Spinal cord (tissue), 9 donors: ENCODE measurements at regions not wholly inside any gene's neighbourhood (a gene's known extent, or its start where the extent isn't known, plus 50 kb on each side); places are given as distances from the start of the nearest gene placed in this dataset.

Experiments
- DNase-seq, 6 donors: peaks; one replicate each; pipeline versions ENCODE4 v3.0.0 to v3.0.0-alpha.2; 2013 to 2015; ENCODE audit warnings: low spot score in 6 of 6, low read depth in 4 of 6
- H3K27ac ChIP-seq: one replicate; pipeline ENCODE4 v1.5.1; 2013; ENCODE audit warnings: low read depth, low read length, control low read depth
- H3K27me3 ChIP-seq: one replicate; pipeline ENCODE4 v1.6.1; 2013; ENCODE audit warnings: low read length; ENCODE audit not compliant: control insufficient read depth, insufficient read depth
- H3K36me3 ChIP-seq: one replicate; pipeline ENCODE4 v1.6.1; 2013; ENCODE audit warnings: low read length; ENCODE audit not compliant: control insufficient read depth, insufficient read depth
- H3K4me1 ChIP-seq: one replicate; pipeline ENCODE4 v1.6.1; 2013; ENCODE audit warnings: low read length; ENCODE audit not compliant: control insufficient read depth, insufficient read depth
- H3K4me3 ChIP-seq: one replicate; pipeline ENCODE4 v1.5.1; 2013; ENCODE audit warnings: low read depth, low read length, control low read depth
- H3K9me3 ChIP-seq: one replicate; pipeline ENCODE4 v1.6.1; 2013; ENCODE audit warnings: low read length; ENCODE audit not compliant: control insufficient read depth, insufficient read depth
- WGBS: methylation state at CpG from one replicate; pipeline ENCODE4 v1.1.5; 2013; ENCODE audit warnings: missing lambda C conversion rate; ENCODE audit not compliant: insufficient coverage; 5-methylcytosine and 5-hydroxymethylcytosine counted together
- donor health status: healthy.

DNA sequence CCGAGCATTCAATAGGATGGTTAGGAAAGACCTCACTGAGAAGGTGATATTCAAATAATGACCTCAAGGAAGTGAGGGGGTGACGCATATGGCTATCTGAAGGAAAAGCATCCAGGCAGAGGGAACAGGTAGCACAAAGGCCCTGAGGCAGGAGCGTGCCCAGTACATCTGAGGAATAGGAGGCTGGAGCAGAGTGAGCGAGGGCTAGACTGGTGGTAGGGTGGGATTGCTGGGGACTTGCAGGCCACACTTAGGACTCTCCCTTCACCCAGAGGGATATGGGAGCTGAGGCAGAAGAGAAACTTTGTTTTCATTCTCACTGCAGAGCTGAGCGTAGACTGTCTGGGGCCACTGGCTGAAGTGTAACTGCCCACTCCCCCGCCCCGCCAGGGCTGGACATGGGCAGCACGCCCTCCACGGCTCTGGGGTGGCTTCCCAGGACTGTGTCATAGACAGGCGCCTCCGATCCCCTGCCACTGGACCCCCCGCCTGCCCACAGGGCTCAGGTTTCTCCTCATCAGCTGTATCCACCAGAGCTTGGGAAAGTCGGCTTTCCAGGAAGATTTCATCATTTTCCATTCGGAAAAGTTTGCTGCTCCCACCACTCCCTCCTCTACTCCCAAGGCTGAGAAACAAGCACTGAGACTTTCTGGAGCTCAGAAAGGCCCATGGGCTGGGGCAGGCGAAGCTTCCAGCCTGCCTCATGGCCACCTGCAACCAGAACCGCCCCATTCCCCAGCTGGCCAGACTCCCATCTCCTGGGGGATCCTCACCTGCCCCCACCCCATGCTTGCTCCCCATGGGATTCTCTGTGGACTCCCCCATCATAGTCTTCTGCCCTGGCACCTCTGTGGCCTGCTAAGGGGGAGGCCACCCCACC is 142.6 kb downstream of the MRPL14 start:
- Histone ChIP-seq H3K27ac (no peak overlapping the region), H3K36me3 (no peaks in the 10 kb centered on the region), H3K4me3 (no peak overlapping the region), H3K27me3 (no peaks in the 10 kb centered on the region), H3K9me3 (no peaks in the 10 kb centered on the region), H3K4me1 (peaks cover 12% of the 10 kb centered on the region)
- WGBS: 82% methylated on average over 16 of the region's 16 CpGs
- peak in 1 of 6 donors; percentile 22 for DNase-seq

DNA sequence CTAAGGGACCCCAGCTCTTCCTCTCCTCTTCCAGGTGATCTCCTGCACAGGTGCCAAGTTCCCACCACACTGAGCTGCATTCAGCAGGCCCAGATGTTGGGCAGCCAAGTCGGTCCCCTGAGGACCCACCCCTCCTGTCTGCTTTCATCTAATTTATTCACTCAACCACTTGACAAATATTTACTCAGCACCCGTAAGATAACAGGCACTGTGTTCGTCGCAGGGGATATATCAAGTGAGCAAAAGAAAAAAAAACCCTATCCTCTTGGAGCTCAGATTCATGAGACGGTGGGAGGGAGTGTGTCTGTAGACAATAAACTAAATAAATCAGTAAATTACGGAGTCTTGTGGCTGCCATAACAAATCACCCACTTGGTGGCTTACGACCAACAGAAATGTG is 143.6 kb downstream of the MRPL14 start:
- H3K9me3 ChIP-seq: no peaks in the 10 kb centered on the region
- DNase-seq: peak in 1 of 6 donors; percentile 44
- no peak overlapping the region for H3K27ac ChIP-seq
- 66% methylated on average over 3 of the region's 7 CpGs for WGBS
- peaks cover 13% of the 10 kb centered on the region for H3K4me1 ChIP-seq
- no peak overlapping the region for H3K4me3 ChIP-seq
- no peaks in the 10 kb centered on the region for H3K36me3 ChIP-seq
- no peaks in the 10 kb centered on the region for H3K27me3 ChIP-seq

DNA sequence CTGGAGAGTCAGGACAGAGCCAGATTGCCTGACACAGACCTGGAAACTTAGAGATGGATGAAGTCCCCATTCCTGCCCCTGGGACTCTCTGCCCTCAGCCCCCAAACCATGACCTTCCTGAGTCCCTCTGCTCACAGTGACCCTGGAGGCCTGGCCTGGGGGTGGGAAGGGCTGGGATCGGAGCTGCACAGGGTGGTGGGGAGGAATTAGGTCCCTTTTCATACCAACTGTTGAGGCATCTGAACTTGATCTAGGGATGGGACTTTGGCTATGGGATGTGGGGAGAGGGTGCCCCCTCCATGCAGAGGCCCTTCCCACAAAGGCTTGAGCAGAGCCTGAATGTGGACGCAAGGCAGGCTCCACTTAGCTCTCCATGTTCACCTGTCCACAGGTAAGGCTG is 144.1 kb downstream of the MRPL14 start:
- Histone ChIP-seq H3K27me3 (peaks cover 2% of the 10 kb centered on the region), H3K9me3 (no peaks in the 10 kb centered on the region), H3K4me3 (no peak overlapping the region), H3K27ac (no peak overlapping the region), H3K4me1 (peaks cover 13% of the 10 kb centered on the region), H3K36me3 (no peaks in the 10 kb centered on the region)
- no peak for DNase-seq
- 100% methylated on average over 2 of the region's 2 CpGs for WGBS

DNA sequence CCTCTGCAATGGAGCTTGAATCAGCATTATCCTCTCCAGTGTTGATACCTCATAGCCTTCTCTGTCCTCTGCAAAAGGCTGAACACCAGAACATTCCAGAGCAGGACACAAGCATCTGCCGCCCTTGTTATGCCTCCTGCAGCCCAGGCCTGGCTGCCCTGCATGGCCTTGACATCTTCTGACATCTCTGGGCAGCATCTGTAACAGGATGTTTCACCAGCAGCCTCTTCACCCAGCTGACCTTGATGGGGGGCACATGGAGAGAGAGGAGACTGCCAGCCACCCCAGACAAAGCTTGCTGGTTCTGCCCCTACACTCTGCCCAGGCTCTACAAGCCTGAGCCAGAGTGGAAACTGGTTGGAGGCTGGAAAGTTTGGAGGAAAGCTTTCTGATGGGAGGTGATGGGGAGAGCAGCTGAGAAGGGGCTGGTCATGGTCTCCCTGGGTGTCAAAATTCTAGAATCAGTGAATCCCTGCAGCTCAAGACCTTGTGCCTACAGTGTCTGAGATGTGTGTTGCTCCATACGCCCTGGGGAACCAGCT is 145.1 kb downstream of the MRPL14 start:
- Histone ChIP-seq H3K36me3 (no peaks in the 10 kb centered on the region), H3K27me3 (peaks cover 4% of the 10 kb centered on the region), H3K27ac (no peak overlapping the region), H3K4me3 (no peak overlapping the region), H3K4me1 (peaks cover 13% of the 10 kb centered on the region), H3K9me3 (no peaks in the 10 kb centered on the region)
- WGBS: 93% methylated on average over 2 of the region's 2 CpGs
- DNase-seq: no peak

DNA sequence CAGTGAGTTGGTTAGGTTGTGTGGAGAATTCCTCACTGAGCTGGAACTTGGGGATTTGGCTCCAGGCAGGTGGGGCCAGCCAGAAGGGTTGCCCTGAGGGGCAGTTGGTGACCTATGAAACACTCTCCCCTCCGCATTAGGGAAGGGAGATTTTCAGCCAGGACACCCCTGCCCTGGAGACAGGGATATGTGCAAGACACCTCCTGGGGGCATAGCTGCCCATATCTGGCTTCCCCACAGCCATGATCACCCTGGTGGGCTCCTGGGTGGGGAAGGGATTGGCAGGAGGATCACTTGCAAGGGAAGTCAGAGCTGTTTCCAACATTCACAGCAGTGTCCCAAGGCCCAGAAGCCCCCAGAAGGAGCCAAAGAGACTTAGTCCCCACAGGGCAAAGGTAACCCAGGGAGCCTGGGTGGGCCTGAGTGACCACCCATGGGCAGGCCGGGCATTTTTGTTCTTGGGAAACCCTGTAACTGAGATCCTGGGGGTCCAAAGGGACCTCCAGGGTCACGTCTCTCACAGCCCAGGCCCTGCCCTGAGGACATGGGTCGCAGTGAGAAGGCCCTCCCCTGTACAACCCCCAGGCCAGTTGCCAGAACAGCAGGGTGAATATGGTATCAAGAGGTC is 145.8 kb downstream of the MRPL14 start:
- no peak overlapping the region for H3K27ac ChIP-seq
- no peak overlapping the region for H3K4me3 ChIP-seq
- no peaks in the 10 kb centered on the region for H3K36me3 ChIP-seq
- no peaks in the 10 kb centered on the region for H3K9me3 ChIP-seq
- peaks cover 13% of the 10 kb centered on the region for H3K4me1 ChIP-seq
- peaks cover 4% of the 10 kb centered on the region for H3K27me3 ChIP-seq
- 92% methylated on average over 4 of the region's 4 CpGs for WGBS
- DNase-seq: no peak

DNA sequence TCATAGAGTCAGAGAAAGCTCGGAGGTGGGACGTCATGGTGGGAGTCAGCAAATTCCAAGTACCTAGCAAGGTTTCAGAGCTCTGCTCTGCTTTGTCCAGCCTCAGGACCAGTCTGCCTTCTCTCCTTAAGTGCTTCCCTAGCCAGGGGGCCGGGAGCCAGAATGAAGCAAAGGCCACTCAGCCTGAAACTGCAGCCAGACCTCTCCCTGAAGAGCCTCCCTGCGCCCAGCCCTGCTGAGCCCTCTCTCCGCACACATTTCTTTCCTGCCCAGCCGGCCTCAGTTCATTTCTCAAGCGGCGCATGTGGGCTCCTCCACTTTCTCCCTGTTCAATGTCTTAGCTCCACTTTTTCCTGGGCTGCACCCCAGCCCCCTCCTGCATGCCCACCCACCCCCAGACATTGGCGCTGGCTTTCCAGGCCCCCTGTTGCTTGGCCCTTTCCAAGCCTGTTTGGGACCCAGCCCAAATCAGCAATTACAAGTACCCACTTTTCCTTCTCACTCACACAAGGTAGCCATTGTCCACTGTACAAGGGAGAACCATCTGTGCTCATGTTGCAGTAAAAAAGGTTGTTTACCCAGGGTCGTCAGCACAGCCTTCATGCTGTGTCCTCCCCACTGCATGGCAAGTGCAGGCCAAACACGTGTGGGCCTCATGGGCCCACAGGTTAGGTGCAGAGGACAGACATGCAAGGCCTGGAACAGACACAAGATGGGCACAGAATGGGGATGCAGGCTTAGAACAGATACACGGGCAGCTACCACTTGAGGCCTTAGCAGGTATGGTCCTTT is 147.1 kb downstream of the MRPL14 start:
- DNase-seq: peak in 1 of 6 donors; percentile 68
- WGBS: 48% methylated on average over 10 of the region's 12 CpGs
- no peaks in the 10 kb centered on the region for H3K9me3 ChIP-seq
- H3K4me1 ChIP-seq: peaks cover 13% of the 10 kb centered on the region
- no peaks in the 10 kb centered on the region for H3K36me3 ChIP-seq
- H3K27ac ChIP-seq: peak overlapping the region; percentile 12
- H3K27me3 ChIP-seq: peaks cover 4% of the 10 kb centered on the region
- H3K4me3 ChIP-seq: no peak overlapping the region

DNA sequence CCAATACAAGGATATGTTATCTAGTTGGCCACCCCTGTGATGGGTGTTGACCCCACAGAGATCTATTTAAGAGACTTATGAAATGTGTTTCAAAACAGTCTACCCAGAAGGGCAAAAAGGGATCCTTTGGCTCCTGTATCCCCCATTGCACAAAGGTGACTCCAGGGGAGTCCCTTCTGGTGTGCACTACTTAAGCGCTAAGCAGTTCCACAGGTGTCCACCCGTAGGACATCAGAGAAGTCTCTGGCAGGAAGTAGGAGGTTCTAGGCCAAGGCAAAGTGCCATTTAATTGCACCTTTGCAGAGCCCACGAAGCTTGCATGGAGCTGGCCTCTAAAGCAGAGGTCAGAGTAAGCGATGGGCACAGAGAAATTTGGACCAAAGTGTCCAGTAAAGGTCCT is 147.7 kb downstream of the MRPL14 start:
- H3K9me3 ChIP-seq: no peaks in the 10 kb centered on the region
- H3K4me3 ChIP-seq: no peak overlapping the region
- H3K27me3 ChIP-seq: peaks cover 4% of the 10 kb centered on the region
- peaks cover 13% of the 10 kb centered on the region for H3K4me1 ChIP-seq
- H3K36me3 ChIP-seq: no peaks in the 10 kb centered on the region
- DNase-seq: no peak
- WGBS: 81% methylated on average over 4 of the region's 4 CpGs
- no peak overlapping the region for H3K27ac ChIP-seq

DNA sequence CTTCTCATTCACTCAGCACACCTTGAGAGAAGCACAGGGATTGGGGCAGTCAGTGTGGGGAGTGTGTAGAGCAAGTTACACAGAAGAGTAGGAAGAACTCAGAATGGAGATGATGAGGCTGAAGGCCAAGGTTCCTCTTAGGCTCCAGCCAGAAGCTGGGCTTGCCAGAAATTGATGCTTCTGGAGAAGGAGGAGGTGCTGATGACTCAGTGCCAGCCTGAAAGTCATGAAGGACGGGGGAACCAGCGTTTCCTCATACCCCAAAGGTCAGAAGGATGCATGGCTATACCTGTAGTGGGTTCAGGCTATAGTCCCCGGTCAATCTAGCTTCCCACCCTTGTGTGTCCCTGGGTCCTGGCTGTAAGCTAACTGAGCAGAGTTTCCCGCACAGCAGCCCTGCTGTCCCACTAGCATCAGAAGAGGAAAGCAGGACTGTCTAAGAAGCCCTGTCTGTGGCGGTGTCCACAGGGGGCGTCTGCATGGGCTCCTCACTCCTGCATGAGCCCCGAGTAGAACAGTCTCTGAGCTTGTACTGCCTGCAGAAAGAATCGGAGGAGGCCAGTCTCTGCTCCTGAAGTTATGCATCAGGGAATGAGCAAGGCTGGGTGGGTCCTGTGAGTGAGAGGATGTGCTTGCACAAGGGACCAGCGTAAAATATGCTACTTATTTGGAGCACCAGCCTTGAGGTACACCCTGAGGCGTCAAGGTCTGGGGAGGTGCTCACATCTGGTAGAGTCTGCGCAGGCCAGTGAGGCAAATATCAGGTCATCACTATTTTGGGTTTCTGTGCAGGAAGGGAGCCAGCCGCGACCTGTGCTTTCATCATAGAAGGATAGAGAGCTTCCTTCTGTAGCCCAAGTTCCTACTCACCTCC is 148.5 kb downstream of the MRPL14 start:
- H3K36me3 ChIP-seq: no peaks in the 10 kb centered on the region
- H3K27me3 ChIP-seq: peaks cover 4% of the 10 kb centered on the region
- H3K9me3 ChIP-seq: no peaks in the 10 kb centered on the region
- no peak for DNase-seq
- H3K27ac ChIP-seq: no peak overlapping the region
- H3K4me1 ChIP-seq: peaks cover 13% of the 10 kb centered on the region
- no peak overlapping the region for H3K4me3 ChIP-seq
- 94% methylated on average over 11 of the region's 13 CpGs for WGBS
